ENCODE measurements at regions not wholly inside any gene's neighbourhood (a gene's known extent, or its start where the extent isn't known, plus 50 kb on each side); places are given as distances from the start of the nearest gene placed in this dataset.

- no peak for TF ChIP-seq POLR2AphosphoS5 (IDR thresholded peaks at IDR 0.05; ENCODE audit: insufficient read depth in 1 of 2, low read depth in 1 of 2)
- TF ChIP-seq CTCF (IDR thresholded peaks at IDR 0.05): no peak
- no peak for TF ChIP-seq POLR2A (IDR thresholded peaks at IDR 0.05)
These were observed 195.1 kb downstream of the LPIN1 start for GRCh38 chr2:11941201-11942177.
